ENCODE measurements at regions not wholly inside any gene's neighbourhood (a gene's known extent, or its start where the extent isn't known, plus 50 kb on each side); places are given as distances from the start of the nearest gene placed in this dataset.
"Not testable (repeated sequence)": the region's sequence is repeated elsewhere in the genome, so short reads cannot be mapped to it uniquely, and the experiment has no call there.

DNA sequence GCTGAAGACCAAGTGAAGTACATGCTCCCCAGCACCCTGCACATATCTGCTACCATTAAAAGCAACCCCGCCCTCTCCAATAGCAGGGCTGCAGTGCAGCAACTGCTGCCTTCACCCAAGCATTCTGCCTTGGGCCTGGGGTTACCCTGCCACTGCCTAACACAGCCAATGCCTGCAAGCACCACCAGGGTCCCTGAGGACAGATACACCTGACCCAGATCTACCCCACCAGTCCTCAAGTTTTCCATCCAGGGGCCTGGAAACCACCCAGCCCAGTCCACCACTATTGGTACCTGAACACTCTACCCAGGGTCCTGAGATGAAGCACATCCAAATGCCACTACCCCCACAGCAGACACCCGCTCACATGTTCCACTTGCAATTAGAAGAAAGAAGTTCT lies 181.1 kb upstream of the RBBP8 start:
- no peak for TF ChIP-seq EP300 (IDR thresholded peaks at IDR 0.05)
- no peak for TF ChIP-seq POLR2AphosphoS5 (IDR thresholded peaks at IDR 0.05)
- no peak for TF ChIP-seq POLR2A (IDR thresholded peaks at IDR 0.05)
- TF ChIP-seq, protein P1, sequence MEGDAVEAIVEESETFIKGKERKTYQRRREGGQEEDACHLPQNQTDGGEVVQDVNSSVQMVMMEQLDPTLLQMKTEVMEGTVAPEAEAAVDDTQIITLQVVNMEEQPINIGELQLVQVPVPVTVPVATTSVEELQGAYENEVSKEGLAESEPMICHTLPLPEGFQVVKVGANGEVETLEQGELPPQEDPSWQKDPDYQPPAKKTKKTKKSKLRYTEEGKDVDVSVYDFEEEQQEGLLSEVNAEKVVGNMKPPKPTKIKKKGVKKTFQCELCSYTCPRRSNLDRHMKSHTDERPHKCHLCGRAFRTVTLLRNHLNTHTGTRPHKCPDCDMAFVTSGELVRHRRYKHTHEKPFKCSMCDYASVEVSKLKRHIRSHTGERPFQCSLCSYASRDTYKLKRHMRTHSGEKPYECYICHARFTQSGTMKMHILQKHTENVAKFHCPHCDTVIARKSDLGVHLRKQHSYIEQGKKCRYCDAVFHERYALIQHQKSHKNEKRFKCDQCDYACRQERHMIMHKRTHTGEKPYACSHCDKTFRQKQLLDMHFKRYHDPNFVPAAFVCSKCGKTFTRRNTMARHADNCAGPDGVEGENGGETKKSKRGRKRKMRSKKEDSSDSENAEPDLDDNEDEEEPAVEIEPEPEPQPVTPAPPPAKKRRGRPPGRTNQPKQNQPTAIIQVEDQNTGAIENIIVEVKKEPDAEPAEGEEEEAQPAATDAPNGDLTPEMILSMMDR (IDR thresholded peaks at IDR 0.05), result no peak
- H3K4me1 ChIP-seq, result no peaks in the 10 kb centered on the region
- 100% methylated on average over 2 of the region's 2 CpGs for WGBS

GRCh38 chr18:22753130-22753831 lies 179.8 kb upstream of the RBBP8 start:
- Histone ChIP-seq H3K27ac (no peak overlapping the region), H3K36me3 (no peaks in the 10 kb centered on the region), H3K4me1 (no peaks in the 10 kb centered on the region), H3K4me3 (no peak overlapping the region), H3K9me3 (no peaks in the 10 kb centered on the region), H3K27me3 (no peaks in the 10 kb centered on the region)
- 88% methylated on average over 8 of the region's 8 CpGs for WGBS
- TF ChIP-seq, protein P1 (IDR thresholded peaks at IDR 0.05), result no peak
- no peak for TF ChIP-seq POLR2A (IDR thresholded peaks at IDR 0.05)
- no peak for TF ChIP-seq POLR2AphosphoS5 (IDR thresholded peaks at IDR 0.05)
- no peak for TF ChIP-seq EP300 (IDR thresholded peaks at IDR 0.05)
- no peak for DNase-seq (ENCODE audit: low spot score in 2 of 2)

More for the DNA sequence above, 181.1 kb upstream of the RBBP8 start:
- Histone ChIP-seq H3K4me3 (no peak overlapping the region), H3K27me3 (no peaks in the 10 kb centered on the region), H3K9me3 (no peaks in the 10 kb centered on the region), H3K27ac (no peak overlapping the region), H3K36me3 (no peaks in the 10 kb centered on the region)
- no peak for DNase-seq (ENCODE audit: low spot score in 2 of 2)

GRCh38 chr18:22764005-22764404 lies 169.1 kb upstream of the RBBP8 start:
- H3K27ac ChIP-seq; H3K27me3 ChIP-seq; H3K4me3 ChIP-seq; DNase-seq (ENCODE audit: low spot score in 2 of 2); H3K9me3 ChIP-seq; H3K4me1 ChIP-seq; H3K36me3 ChIP-seq: not testable (repeated sequence)
- WGBS, result 94% methylated on average over 2 of the region's 2 CpGs

- no peak for TF ChIP-seq EP300 (IDR thresholded peaks at IDR 0.05)
These were observed 167.2 kb upstream of the RBBP8 start for GRCh38 chr18:22765896-22766295.

DNA sequence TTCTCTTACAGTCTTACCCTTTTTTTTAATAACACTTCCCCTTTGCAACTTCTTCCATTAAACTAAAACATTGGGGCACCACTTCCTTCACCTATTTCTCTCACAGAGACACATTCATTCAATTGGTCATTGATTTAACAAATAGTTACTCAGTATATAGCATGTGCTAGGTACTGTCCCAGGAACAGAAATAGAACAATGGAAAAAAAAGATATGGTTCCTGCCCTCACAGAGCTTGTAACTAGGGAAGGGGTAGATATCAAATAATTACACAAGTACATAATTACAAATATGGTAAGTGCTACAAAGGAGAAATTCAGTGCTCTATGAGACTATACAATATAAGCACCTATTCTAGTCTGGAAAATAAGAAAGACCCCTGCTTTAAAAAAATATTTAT lies 165.5 kb upstream of the RBBP8 start:
- no peaks in the 10 kb centered on the region for H3K36me3 ChIP-seq
- no peak overlapping the region for H3K4me3 ChIP-seq
- H3K27me3 ChIP-seq, result no peaks in the 10 kb centered on the region
- TF ChIP-seq POLR2A (IDR thresholded peaks at IDR 0.05) (no peak), POLR2AphosphoS5 (IDR thresholded peaks at IDR 0.05) (no peak), EP300 (IDR thresholded peaks at IDR 0.05) (no peak)
- TF ChIP-seq, protein P1 (IDR thresholded peaks at IDR 0.05), result no peak
- H3K27ac ChIP-seq, result no peak overlapping the region
- no peak for DNase-seq (ENCODE audit: low spot score in 2 of 2)
- no peaks in the 10 kb centered on the region for H3K9me3 ChIP-seq
- no peaks in the 10 kb centered on the region for H3K4me1 ChIP-seq

More at GRCh38 chr18:22765896-22766295, 167.2 kb upstream of the RBBP8 start:
- no peaks in the 10 kb centered on the region for H3K27me3 ChIP-seq
- no peaks in the 10 kb centered on the region for H3K9me3 ChIP-seq
- DNase-seq (ENCODE audit: low spot score in 2 of 2), result no peak
- H3K4me3 ChIP-seq, result no peak overlapping the region
- H3K36me3 ChIP-seq, result no peaks in the 10 kb centered on the region
- 19% methylated on average over 1 of the region's 1 CpG for WGBS
- H3K27ac ChIP-seq, result no peak overlapping the region
- no peaks in the 10 kb centered on the region for H3K4me1 ChIP-seq

DNA sequence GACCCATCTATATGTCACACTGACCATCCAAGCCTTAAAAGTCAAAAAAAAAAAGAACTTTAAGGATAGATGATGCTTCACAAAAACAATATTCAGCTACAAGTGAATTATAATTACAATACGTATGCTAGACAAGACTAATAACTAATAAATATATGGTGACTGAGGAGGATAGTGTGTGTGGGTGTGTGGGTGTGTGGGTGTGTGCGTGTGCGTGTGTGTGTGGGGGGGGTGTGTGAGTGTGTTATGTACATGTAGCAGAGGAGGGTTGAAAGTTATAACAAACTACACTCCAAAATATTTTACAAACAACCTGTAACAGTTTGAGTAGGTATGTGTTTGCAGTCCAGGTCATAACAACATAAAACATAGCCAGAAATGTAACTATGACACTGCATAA lies 159.2 kb upstream of the RBBP8 start:
- Histone ChIP-seq H3K4me1 (peaks cover 10% of the 10 kb centered on the region), H3K36me3 (no peaks in the 10 kb centered on the region), H3K27ac (no peak overlapping the region), H3K9me3 (no peaks in the 10 kb centered on the region), H3K27me3 (no peaks in the 10 kb centered on the region), H3K4me3 (no peak overlapping the region)
- TF ChIP-seq EP300 (IDR thresholded peaks at IDR 0.05) (no peak), POLR2A (IDR thresholded peaks at IDR 0.05) (no peak), POLR2AphosphoS5 (IDR thresholded peaks at IDR 0.05) (no peak)
- TF ChIP-seq, protein P1 (IDR thresholded peaks at IDR 0.05), result no peak
- no peak for DNase-seq (ENCODE audit: low spot score in 2 of 2)
- WGBS, result 71% methylated on average over 3 of the region's 3 CpGs

All from suprapubic skin (tissue), 4 donors.